ENCODE measurements at regions not wholly inside any gene's neighbourhood (a gene's known extent, or its start where the extent isn't known, plus 50 kb on each side); places are given as distances from the start of the nearest gene placed in this dataset.

DNA sequence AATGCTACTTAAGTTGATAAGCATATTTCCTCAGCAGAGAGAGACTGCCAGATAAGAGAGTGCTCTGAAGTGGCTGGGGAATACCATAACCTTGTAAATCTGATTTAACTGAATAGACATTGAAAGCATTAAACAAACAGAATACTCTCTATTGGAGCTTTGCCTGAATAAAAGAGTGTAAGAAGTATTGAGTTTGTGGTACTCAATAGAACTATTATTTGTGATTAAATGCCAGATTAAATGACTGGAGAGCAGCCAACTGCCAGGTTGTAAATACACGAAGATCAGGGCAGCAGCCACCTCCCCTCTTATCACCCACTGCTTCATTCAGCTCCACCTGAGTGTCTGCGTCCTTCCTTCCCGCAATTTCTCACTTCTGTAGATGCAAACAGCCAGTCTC is 373.6 kb downstream of the DCDC2C start:
- H3K27ac ChIP-seq = no peak overlapping the region
- intact Hi-C loops (cut with DNase I; ENCODE audit: low total_unique reads) = no loop called here
- TF ChIP-seq, protein P1, sequence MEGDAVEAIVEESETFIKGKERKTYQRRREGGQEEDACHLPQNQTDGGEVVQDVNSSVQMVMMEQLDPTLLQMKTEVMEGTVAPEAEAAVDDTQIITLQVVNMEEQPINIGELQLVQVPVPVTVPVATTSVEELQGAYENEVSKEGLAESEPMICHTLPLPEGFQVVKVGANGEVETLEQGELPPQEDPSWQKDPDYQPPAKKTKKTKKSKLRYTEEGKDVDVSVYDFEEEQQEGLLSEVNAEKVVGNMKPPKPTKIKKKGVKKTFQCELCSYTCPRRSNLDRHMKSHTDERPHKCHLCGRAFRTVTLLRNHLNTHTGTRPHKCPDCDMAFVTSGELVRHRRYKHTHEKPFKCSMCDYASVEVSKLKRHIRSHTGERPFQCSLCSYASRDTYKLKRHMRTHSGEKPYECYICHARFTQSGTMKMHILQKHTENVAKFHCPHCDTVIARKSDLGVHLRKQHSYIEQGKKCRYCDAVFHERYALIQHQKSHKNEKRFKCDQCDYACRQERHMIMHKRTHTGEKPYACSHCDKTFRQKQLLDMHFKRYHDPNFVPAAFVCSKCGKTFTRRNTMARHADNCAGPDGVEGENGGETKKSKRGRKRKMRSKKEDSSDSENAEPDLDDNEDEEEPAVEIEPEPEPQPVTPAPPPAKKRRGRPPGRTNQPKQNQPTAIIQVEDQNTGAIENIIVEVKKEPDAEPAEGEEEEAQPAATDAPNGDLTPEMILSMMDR (IDR thresholded peaks at IDR 0.05) = no peak

DNA sequence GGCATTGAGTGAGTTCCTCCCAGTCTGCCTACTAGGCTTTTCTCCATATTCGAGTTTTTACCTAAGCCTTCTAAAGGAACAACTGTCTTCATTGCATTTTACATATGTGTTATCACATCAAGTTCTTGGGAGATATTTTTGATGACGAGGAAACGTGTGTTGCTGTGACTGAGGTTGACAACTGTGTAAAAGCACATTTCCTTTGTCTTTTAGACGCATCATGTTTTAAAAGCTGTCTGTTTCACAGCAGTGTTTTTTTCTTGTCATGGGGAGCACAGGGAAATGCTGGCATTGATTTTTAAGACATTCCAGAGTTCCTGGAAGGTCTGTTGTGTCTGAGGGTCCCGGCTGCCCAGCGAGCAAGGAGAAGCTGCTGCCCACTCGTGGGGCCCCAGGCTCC is 381.8 kb downstream of the DCDC2C start:
- TF ChIP-seq, protein P1 (IDR thresholded peaks at IDR 0.05) = no peak
- Histone ChIP-seq H3K4me1 (no peaks in the 10 kb centered on the region), H3K36me3 (no peaks in the 10 kb centered on the region), H3K27ac (no peak overlapping the region), H3K27me3 (no peaks in the 10 kb centered on the region), H3K4me3 (no peak overlapping the region), H3K9me3 (no peaks in the 10 kb centered on the region)
- no peak for DNase-seq
- intact Hi-C loops (cut with DNase I; ENCODE audit: low total_unique reads) = no loop called here

More for the DNA sequence above, 373.6 kb downstream of the DCDC2C start:
- no peak for DNase-seq
- Histone ChIP-seq H3K36me3 (no peaks in the 10 kb centered on the region), H3K9me3 (no peaks in the 10 kb centered on the region), H3K27me3 (no peaks in the 10 kb centered on the region), H3K4me1 (no peaks in the 10 kb centered on the region), H3K4me3 (no peak overlapping the region)

DNA sequence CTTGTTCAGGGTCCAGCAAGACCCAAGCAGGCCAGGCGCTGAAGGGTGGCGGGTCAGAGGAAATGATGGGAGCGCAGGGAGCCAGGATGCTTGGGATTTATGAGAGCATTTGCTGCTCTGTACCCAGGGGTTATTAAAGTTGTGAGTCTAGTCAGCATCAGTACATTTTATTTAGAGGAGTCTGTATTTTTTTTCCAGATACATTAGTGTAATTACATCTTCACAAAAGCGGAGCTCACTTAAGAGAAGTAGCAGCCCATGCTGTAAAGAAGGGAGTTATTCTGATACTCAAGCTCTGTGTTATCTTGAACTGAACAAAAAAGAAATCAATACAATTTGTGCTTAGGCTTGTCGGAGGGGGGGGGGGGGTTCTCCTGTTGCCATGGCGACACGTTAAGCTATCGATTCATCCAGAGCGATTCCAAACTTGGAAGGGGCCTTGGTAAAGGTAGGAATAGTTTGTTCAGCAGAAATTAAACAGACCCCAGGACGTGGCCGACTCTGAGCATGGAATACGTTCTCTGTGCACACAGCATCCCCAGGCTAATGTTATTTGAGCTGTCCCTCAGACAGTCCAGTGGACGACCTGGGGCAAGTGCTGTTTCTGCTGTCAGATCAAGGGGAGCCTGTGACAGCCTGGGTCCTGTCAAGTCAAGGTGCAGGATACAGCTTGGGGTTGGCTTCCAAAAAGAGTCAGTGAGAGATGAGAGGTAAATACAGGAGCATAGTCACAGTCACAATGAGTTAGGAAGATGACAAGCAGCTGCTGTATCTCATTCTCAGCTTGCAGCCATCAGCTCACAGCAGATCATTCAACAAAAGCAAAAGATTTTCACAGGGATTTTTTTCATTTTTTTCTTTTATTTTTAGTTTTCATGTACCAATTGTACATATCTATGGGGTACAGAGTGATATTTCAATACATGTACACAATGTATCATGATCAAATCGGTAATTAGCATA is 387.6 kb downstream of the DCDC2C start:
- intact Hi-C loops (cut with DNase I; ENCODE audit: low total_unique reads) = no loop called here
- Histone ChIP-seq H3K4me1 (no peaks in the 10 kb centered on the region), H3K9me3 (no peaks in the 10 kb centered on the region), H3K4me3 (no peak overlapping the region), H3K36me3 (no peaks in the 10 kb centered on the region), H3K27me3 (no peaks in the 10 kb centered on the region), H3K27ac (no peak overlapping the region)
- no peak for DNase-seq
- TF ChIP-seq, protein P1 (IDR thresholded peaks at IDR 0.05) = no peak

DNA sequence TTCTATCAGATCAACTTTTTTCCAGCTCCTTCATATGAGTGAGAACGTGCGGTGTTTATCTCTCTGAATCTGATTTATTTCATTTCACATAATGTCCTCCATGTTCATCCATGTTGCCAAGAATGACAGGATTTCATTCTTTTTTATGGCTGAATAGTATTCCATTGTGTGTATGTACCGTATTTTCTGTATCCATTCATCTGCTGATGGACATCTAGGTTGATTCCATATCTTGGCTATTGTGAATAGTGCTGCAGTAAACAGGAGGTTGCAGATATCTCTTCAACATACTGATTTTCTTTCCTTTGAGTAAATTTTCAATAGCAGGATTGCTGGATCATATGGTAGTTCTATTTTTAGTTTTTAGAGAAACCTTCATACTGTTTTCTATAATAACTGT is 388.5 kb downstream of the DCDC2C start:
- Histone ChIP-seq H3K27me3 (no peaks in the 10 kb centered on the region), H3K4me1 (no peaks in the 10 kb centered on the region), H3K4me3 (no peak overlapping the region), H3K9me3 (no peaks in the 10 kb centered on the region), H3K27ac (no peak overlapping the region), H3K36me3 (no peaks in the 10 kb centered on the region)
- TF ChIP-seq, protein P1 (IDR thresholded peaks at IDR 0.05) = no peak
- intact Hi-C loops (cut with DNase I; ENCODE audit: low total_unique reads) = no loop called here
- no peak for DNase-seq

DNA sequence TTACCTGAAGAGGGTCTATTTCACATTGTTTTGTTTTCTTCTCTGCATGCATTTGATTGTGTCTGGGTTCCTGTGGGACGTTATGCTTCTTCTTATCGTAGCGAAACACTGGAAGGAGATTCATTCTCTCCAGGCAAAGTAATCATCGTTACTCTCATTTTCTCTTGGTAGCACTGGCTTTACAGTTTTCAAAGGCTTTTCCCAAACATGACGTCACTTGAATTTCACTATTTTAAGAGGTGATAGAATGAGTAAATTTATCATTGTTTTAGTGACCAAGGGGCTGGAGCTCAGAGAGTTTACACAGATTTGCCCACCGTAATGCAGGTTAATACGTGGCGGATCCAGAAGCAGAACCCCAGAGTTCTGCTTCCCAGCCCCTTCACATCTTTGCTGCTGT is 391.4 kb downstream of the DCDC2C start:
- Histone ChIP-seq H3K4me1 (no peaks in the 10 kb centered on the region), H3K36me3 (no peaks in the 10 kb centered on the region), H3K27ac (no peak overlapping the region), H3K9me3 (no peaks in the 10 kb centered on the region), H3K4me3 (no peak overlapping the region), H3K27me3 (no peaks in the 10 kb centered on the region)
- intact Hi-C loops (cut with DNase I; ENCODE audit: low total_unique reads) = no loop called here
- DNase-seq = no peak
- TF ChIP-seq, protein P1 (IDR thresholded peaks at IDR 0.05) = no peak
